ENCODE measurements at regions not wholly inside any gene's neighbourhood (a gene's known extent, or its start where the extent isn't known, plus 50 kb on each side); places are given as distances from the start of the nearest gene placed in this dataset.

DNA sequence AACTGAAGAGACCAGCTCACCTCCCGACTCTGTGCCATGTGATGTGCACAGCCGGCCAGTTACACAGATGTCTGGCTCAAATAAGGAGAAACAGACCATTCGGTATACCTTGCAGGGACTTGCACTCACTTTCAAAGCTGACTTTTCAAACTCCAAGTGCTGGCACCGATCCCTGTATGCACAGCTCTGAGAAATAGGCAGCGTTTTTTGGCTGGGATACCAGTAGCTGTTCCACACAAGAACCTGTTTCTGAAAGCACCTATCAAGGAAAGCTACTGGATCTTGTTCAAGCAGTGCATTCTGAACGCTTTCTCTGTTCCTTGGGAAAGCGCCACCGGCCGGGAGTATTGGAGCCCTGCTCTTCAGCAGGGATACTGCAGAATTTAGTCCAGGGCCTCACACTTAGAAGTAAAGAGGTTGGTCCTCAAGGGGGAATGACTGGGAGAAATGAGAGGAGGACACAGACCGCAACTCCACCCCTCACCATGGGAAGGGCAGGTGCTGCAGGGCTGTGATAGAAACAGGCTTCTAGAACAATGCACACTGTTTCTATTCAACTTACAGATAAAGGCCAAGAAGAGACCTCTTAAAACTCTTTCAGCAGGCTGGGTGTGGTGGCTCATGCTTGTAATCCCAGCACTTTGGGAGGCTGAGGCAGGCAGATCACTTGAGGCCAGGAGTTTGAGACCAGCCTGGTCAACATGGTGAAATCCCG lies 53.6 kb upstream of the PABPC3 start:
- TF ChIP-seq, protein P1, sequence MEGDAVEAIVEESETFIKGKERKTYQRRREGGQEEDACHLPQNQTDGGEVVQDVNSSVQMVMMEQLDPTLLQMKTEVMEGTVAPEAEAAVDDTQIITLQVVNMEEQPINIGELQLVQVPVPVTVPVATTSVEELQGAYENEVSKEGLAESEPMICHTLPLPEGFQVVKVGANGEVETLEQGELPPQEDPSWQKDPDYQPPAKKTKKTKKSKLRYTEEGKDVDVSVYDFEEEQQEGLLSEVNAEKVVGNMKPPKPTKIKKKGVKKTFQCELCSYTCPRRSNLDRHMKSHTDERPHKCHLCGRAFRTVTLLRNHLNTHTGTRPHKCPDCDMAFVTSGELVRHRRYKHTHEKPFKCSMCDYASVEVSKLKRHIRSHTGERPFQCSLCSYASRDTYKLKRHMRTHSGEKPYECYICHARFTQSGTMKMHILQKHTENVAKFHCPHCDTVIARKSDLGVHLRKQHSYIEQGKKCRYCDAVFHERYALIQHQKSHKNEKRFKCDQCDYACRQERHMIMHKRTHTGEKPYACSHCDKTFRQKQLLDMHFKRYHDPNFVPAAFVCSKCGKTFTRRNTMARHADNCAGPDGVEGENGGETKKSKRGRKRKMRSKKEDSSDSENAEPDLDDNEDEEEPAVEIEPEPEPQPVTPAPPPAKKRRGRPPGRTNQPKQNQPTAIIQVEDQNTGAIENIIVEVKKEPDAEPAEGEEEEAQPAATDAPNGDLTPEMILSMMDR (IDR thresholded peaks at IDR 0.05; ENCODE audit: low read depth, low read length, poor library complexity, severe bottlenecking) = no peak
- TF ChIP-seq EZH2phosphoT487 (IDR thresholded peaks at IDR 0.05; ENCODE audit: borderline replicate concordance, low read length) = no peak

All from DOHH2 (cell line).